ENCODE measurements at regions not wholly inside any gene's neighbourhood (a gene's known extent, or its start where the extent isn't known, plus 50 kb on each side); places are given as distances from the start of the nearest gene placed in this dataset.

DNA sequence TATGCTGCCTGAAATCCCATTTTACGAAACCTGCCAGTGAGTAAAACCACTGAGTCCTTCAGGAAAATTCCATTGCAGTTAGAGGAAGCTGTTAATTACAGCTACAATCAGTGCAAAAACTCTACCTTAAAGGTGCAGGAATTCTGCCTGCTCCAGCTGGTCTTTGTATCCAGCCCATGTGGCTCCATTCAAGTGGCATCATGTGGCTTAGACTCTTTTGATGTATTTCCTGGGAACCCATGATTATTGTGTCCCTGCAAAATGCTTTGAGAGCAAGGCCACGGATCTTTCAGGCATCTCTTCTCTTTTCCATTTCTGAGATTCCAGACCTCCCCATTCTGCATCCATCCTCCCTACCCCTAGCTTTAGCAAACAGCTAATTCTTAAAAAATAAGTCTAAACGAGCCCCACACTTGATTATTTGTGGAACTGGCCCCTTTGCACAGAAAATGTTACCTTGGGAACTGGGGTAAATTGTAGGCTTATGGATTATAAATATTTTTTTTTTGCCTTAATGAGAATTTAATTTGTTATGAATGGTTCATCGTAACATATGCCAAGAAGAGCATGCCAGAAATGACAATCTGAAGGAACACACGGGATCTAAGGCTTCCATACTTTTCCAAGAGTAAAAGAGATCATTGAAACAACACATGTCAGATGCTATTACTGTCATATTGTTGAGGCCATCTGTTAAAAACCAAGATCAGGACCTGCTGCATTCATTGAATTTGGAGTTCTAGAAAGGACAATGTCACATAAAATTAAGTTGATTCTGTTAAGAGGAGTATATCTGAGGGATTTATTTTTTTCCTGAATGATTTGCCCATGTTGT is 144.6 kb downstream of the TPH2 start:
- no peak overlapping the region for H3K4me3 Mint-ChIP-seq
- ChIA-PET CTCF (interaction anchor here (1.4 kb wide), 1 partner anchor 66 kb away, joined by 8 read pairs; no protein-coding TSS in a partner anchor), POLR2A (no interaction called here)
- H3K27ac Mint-ChIP-seq, result no peak overlapping the region
- H3K36me3 Mint-ChIP-seq, result no peaks in the 10 kb centered on the region
- peaks cover 3% of the 10 kb centered on the region; the same call in 1 of the 2 replicates for H3K9me3 Mint-ChIP-seq
- no peak; the same call in 1 of the 2 replicates for ATAC-seq
- no peak for DNase-seq (ENCODE audit: low spot score)
- H3K4me1 Mint-ChIP-seq, result peaks cover 23% of the 10 kb centered on the region
- no peaks in the 10 kb centered on the region for H3K27me3 Mint-ChIP-seq (ENCODE audit: low read depth)
- TF ChIP-seq ZNF138 (CRISPR knock-in tag; conservative IDR thresholded peaks at IDR 0.05) (no peak), ZNF416 (CRISPR knock-in tag; IDR thresholded peaks at IDR 0.05) (no peak), JAZF1 (CRISPR knock-in tag; IDR thresholded peaks at IDR 0.05) (no peak), ESRRA (CRISPR knock-in tag; IDR thresholded peaks at IDR 0.05; ENCODE audit: borderline replicate concordance) (no peak), ZNF232 (CRISPR knock-in tag; IDR thresholded peaks at IDR 0.05) (no peak), TEAD4 (CRISPR knock-in tag; IDR thresholded peaks at IDR 0.05) (no peak), FOXK1 (CRISPR knock-in tag; IDR thresholded peaks at IDR 0.05) (no peak), FOXP1 (CRISPR knock-in tag; IDR thresholded peaks at IDR 0.05; ENCODE audit: borderline replicate concordance) (no peak), CREM (CRISPR knock-in tag; IDR thresholded peaks at IDR 0.05) (no peak)
- TF ChIP-seq, protein P1, sequence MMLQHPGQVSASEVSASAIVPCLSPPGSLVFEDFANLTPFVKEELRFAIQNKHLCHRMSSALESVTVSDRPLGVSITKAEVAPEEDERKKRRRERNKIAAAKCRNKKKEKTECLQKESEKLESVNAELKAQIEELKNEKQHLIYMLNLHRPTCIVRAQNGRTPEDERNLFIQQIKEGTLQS (CRISPR knock-in tag; conservative IDR thresholded peaks at IDR 0.05), result no peak
- TF ChIP-seq, protein P2, sequence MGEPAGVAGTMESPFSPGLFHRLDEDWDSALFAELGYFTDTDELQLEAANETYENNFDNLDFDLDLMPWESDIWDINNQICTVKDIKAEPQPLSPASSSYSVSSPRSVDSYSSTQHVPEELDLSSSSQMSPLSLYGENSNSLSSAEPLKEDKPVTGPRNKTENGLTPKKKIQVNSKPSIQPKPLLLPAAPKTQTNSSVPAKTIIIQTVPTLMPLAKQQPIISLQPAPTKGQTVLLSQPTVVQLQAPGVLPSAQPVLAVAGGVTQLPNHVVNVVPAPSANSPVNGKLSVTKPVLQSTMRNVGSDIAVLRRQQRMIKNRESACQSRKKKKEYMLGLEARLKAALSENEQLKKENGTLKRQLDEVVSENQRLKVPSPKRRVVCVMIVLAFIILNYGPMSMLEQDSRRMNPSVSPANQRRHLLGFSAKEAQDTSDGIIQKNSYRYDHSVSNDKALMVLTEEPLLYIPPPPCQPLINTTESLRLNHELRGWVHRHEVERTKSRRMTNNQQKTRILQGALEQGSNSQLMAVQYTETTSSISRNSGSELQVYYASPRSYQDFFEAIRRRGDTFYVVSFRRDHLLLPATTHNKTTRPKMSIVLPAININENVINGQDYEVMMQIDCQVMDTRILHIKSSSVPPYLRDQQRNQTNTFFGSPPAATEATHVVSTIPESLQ (CRISPR knock-in tag; IDR thresholded peaks at IDR 0.05), result no peak
- TF ChIP-seq, protein P3, sequence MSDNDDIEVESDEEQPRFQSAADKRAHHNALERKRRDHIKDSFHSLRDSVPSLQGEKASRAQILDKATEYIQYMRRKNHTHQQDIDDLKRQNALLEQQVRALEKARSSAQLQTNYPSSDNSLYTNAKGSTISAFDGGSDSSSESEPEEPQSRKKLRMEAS (CRISPR knock-in tag; IDR thresholded peaks at IDR 0.05), result no peak
- TF ChIP-seq, protein P4, sequence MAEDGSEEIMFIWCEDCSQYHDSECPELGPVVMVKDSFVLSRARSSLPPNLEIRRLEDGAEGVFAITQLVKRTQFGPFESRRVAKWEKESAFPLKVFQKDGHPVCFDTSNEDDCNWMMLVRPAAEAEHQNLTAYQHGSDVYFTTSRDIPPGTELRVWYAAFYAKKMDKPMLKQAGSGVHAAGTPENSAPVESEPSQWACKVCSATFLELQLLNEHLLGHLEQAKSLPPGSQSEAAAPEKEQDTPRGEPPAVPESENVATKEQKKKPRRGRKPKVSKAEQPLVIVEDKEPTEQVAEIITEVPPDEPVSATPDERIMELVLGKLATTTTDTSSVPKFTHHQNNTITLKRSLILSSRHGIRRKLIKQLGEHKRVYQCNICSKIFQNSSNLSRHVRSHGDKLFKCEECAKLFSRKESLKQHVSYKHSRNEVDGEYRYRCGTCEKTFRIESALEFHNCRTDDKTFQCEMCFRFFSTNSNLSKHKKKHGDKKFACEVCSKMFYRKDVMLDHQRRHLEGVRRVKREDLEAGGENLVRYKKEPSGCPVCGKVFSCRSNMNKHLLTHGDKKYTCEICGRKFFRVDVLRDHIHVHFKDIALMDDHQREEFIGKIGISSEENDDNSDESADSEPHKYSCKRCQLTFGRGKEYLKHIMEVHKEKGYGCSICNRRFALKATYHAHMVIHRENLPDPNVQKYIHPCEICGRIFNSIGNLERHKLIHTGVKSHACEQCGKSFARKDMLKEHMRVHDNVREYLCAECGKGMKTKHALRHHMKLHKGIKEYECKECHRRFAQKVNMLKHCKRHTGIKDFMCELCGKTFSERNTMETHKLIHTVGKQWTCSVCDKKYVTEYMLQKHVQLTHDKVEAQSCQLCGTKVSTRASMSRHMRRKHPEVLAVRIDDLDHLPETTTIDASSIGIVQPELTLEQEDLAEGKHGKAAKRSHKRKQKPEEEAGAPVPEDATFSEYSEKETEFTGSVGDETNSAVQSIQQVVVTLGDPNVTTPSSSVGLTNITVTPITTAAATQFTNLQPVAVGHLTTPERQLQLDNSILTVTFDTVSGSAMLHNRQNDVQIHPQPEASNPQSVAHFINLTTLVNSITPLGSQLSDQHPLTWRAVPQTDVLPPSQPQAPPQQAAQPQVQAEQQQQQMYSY (CRISPR knock-in tag; IDR thresholded peaks at IDR 0.05), result no peak
- TF ChIP-seq, protein P5, sequence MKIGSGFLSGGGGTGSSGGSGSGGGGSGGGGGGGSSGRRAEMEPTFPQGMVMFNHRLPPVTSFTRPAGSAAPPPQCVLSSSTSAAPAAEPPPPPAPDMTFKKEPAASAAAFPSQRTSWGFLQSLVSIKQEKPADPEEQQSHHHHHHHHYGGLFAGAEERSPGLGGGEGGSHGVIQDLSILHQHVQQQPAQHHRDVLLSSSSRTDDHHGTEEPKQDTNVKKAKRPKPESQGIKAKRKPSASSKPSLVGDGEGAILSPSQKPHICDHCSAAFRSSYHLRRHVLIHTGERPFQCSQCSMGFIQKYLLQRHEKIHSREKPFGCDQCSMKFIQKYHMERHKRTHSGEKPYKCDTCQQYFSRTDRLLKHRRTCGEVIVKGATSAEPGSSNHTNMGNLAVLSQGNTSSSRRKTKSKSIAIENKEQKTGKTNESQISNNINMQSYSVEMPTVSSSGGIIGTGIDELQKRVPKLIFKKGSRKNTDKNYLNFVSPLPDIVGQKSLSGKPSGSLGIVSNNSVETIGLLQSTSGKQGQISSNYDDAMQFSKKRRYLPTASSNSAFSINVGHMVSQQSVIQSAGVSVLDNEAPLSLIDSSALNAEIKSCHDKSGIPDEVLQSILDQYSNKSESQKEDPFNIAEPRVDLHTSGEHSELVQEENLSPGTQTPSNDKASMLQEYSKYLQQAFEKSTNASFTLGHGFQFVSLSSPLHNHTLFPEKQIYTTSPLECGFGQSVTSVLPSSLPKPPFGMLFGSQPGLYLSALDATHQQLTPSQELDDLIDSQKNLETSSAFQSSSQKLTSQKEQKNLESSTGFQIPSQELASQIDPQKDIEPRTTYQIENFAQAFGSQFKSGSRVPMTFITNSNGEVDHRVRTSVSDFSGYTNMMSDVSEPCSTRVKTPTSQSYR (CRISPR knock-in tag; IDR thresholded peaks at IDR 0.05), result no peak
- TF ChIP-seq, protein P6, sequence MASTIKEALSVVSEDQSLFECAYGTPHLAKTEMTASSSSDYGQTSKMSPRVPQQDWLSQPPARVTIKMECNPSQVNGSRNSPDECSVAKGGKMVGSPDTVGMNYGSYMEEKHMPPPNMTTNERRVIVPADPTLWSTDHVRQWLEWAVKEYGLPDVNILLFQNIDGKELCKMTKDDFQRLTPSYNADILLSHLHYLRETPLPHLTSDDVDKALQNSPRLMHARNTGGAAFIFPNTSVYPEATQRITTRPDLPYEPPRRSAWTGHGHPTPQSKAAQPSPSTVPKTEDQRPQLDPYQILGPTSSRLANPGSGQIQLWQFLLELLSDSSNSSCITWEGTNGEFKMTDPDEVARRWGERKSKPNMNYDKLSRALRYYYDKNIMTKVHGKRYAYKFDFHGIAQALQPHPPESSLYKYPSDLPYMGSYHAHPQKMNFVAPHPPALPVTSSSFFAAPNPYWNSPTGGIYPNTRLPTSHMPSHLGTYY (CRISPR knock-in tag; IDR thresholded peaks at IDR 0.05), result no peak
- TF ChIP-seq, protein P7, sequence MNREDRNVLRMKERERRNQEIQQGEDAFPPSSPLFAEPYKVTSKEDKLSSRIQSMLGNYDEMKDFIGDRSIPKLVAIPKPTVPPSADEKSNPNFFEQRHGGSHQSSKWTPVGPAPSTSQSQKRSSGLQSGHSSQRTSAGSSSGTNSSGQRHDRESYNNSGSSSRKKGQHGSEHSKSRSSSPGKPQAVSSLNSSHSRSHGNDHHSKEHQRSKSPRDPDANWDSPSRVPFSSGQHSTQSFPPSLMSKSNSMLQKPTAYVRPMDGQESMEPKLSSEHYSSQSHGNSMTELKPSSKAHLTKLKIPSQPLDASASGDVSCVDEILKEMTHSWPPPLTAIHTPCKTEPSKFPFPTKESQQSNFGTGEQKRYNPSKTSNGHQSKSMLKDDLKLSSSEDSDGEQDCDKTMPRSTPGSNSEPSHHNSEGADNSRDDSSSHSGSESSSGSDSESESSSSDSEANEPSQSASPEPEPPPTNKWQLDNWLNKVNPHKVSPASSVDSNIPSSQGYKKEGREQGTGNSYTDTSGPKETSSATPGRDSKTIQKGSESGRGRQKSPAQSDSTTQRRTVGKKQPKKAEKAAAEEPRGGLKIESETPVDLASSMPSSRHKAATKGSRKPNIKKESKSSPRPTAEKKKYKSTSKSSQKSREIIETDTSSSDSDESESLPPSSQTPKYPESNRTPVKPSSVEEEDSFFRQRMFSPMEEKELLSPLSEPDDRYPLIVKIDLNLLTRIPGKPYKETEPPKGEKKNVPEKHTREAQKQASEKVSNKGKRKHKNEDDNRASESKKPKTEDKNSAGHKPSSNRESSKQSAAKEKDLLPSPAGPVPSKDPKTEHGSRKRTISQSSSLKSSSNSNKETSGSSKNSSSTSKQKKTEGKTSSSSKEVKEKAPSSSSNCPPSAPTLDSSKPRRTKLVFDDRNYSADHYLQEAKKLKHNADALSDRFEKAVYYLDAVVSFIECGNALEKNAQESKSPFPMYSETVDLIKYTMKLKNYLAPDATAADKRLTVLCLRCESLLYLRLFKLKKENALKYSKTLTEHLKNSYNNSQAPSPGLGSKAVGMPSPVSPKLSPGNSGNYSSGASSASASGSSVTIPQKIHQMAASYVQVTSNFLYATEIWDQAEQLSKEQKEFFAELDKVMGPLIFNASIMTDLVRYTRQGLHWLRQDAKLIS (CRISPR knock-in tag; IDR thresholded peaks at IDR 0.05; ENCODE audit: borderline replicate concordance), result no peak
- TF ChIP-seq, protein P8, sequence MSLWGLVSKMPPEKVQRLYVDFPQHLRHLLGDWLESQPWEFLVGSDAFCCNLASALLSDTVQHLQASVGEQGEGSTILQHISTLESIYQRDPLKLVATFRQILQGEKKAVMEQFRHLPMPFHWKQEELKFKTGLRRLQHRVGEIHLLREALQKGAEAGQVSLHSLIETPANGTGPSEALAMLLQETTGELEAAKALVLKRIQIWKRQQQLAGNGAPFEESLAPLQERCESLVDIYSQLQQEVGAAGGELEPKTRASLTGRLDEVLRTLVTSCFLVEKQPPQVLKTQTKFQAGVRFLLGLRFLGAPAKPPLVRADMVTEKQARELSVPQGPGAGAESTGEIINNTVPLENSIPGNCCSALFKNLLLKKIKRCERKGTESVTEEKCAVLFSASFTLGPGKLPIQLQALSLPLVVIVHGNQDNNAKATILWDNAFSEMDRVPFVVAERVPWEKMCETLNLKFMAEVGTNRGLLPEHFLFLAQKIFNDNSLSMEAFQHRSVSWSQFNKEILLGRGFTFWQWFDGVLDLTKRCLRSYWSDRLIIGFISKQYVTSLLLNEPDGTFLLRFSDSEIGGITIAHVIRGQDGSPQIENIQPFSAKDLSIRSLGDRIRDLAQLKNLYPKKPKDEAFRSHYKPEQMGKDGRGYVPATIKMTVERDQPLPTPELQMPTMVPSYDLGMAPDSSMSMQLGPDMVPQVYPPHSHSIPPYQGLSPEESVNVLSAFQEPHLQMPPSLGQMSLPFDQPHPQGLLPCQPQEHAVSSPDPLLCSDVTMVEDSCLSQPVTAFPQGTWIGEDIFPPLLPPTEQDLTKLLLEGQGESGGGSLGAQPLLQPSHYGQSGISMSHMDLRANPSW (CRISPR knock-in tag; conservative IDR thresholded peaks at IDR 0.05; ENCODE audit: low read depth), result no peak

Measured in WTC11 (cell line).